Suppressor macrophage (primary cell): ENCODE measurements at regions not wholly inside any gene's neighbourhood (a gene's known extent, or its start where the extent isn't known, plus 50 kb on each side); places are given as distances from the start of the nearest gene placed in this dataset.

Experiments used
- DNase-seq, 4 experiments: peaks; one replicate each; pipeline ENCODE4 v3.0.0-alpha.2; 2020 to 2022

- no peak for DNase-seq
Observed at GRCh38 chr4:170777663-170778062, 687.9 kb upstream of the AADAT start.

GRCh38 chr4:170776983-170777382 is 687.2 kb upstream of the AADAT start:
- DNase-seq: peak in 1 of 4 experiments; percentile 1

- DNase-seq: no peak
Observed at GRCh38 chr4:170775851-170776250, 686.1 kb upstream of the AADAT start.

DNA sequence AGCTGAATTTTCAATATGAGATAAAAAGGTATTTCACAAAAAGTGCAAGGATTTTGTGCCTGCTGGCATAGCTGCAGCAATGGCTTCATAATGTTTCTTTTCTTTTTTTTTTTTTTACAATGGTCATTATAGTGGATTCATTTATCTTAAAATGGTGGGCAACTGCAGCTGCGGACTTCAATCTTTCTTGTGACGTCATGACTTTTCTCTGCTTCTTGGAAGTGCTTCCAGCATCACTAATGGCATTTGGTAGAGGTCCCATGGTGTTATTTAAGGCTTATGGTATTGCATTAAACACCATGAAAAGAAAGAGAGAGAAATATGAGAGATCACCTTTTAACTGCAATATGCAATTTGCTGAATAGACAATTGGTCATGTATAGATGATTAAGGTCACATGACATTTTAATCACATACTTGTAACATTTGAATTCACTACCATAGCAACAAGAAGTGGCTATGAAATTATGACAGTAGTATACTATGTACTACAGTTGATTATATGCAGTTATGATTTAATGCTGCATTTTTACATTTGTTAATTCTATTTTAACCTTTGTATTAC is 684.0 kb upstream of the AADAT start:
- DNase-seq: no peak

- no peak for DNase-seq
Observed at GRCh38 chr4:170772429-170772828, 682.7 kb upstream of the AADAT start.

- no peak for DNase-seq
Observed at GRCh38 chr4:170770664-170771063, 680.9 kb upstream of the AADAT start.

- no peak for DNase-seq
Observed at GRCh38 chr4:170769862-170770261, 680.1 kb upstream of the AADAT start.

DNA sequence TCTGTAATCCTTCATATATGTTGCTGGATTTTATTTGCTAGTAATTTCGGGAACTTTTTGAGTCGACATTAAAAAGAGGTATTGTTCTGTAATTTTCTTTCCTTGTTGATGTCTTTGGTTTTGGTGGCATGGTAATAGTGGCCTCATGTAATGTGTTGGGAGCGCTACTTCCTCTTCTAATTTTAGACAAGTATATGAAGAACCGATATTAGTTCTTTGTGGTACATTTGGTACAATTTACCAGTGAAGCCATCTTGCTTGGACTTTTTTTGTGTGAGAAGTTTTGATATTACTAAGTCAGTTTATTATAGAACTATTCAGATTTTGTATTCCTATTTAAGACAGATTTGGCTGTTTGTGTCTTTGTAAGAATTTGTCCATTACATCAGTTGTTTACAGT is 669.2 kb upstream of the AADAT start:
- no peak for DNase-seq

DNA sequence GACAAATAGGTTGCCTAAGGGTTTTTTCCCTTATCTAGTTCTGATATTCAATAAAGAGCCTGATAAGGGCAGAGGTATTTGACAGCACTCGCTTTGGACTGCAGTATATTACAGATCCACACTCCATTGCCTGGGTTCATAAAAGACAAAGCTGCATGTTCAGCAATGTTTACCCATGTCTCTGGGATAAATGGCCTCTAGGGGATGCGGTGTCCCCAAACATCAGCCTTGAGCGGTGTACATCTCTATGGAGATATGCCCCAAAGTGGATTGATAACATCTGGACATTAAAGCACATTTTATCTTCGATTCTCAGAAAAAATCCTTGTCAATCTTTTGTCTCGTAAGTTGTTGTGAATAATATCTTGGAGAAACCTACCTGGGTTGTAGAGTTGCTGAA is 660.8 kb upstream of the AADAT start:
- DNase-seq: no peak

DNA sequence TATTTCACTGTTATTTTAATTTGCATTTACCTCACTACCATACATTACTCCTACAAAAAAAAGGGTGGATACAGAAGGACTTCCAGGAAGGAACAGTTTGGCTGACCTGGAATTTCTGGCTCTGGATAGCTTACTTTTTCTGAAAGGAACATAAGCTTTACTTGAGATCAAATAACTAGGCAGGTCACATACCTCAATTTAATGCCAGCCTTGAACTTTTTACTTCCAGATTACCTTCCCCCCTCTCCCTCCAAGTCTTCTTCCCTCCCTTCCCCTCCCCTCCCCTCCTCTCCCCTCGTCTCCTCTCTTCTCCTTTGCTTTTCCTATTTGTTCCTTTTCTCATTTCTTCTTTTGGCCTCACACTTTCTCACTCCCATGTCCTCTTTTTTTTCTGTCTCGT is 659.2 kb upstream of the AADAT start:
- no peak for DNase-seq

- DNase-seq: no peak
Observed at GRCh38 chr4:170743633-170744032, 653.9 kb upstream of the AADAT start.

GRCh38 chr4:170741856-170742255 is 652.1 kb upstream of the AADAT start:
- no peak for DNase-seq

DNA sequence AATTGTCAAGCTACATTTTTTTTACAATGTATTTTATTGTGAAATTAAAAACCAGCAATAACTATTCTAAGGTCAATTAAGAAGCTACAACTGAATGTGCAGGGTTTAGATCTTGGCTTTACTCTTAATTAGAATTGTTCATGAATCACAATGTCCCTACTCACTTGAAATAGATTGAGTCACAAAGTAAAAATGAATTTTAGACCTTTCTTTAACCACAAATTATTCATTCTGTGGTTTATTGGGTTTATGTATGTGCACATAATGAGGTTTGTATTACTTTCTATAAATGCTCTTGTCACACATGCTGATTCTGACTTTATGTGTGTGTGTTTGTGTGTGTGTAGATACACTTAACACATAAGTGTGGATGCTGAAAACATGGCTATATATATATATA is 647.0 kb upstream of the AADAT start:
- no peak for DNase-seq

DNA sequence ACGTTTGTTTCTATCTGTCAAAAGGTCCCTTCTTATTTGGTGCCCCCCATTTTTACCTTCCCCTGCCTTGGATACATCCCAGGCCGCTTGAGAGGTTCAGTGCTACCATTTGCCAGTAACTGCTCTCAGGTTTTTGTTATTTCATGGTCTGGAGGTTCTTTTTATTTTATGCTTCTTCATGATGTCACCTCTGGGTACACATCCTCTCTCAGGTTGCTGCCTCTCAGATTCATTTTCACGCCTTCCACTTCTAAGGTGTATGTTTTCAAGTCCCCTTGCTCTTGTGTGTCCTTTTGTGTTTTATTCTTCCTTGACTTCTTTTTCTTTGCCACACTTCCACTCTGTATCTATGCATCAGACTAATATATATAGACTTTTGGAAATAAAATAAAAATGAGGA is 640.1 kb upstream of the AADAT start:
- DNase-seq: no peak

DNA sequence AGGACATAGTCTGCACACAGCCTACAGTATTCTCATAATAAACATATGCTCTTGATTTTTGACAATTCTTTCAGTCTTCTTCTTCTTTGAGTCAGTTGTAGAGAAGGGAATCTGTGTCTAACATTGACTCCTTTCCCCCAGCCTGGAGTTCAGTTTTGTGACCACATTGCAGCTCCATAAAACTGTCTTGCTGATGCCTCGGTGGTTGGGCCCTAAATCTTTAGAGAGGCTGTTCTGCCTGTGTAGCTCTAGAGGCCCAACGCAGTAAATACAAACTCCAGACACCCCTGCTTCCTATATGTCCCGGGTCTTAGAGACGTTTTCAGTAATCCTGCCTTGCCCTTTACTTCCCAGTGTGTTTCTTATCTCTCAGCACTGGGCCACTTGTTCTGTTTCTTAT is 639.5 kb upstream of the AADAT start:
- no peak for DNase-seq

- DNase-seq: no peak
Observed at GRCh38 chr4:170724191-170724590, 634.4 kb upstream of the AADAT start.

DNA sequence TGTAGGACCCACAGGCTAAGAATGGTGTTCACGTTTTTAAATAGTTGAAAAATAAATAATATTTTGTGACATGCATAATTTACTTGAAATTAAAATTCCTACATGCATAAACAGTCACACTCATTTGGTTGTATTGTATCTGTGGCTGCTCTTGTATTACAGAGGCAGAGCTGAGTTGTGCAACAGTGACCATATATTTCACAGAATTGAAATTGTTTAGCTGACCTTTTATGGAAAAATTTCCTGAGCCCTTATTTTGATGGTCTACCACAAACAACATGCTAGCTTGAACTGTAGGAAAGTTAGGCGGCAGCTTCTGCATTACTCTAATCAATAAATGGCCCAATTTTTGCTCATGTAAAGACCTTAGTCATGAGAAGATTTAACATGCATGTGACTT is 633.4 kb upstream of the AADAT start:
- DNase-seq: no peak

GRCh38 chr4:170721812-170722373 is 632.1 kb upstream of the AADAT start:
- no peak for DNase-seq

GRCh38 chr4:170716868-170717267 is 627.1 kb upstream of the AADAT start:
- DNase-seq: no peak

- DNase-seq: no peak
Observed at GRCh38 chr4:170705907-170706306, 616.2 kb upstream of the AADAT start.

- DNase-seq: no peak
Observed at GRCh38 chr4:170700064-170700463, 610.3 kb upstream of the AADAT start.

DNA sequence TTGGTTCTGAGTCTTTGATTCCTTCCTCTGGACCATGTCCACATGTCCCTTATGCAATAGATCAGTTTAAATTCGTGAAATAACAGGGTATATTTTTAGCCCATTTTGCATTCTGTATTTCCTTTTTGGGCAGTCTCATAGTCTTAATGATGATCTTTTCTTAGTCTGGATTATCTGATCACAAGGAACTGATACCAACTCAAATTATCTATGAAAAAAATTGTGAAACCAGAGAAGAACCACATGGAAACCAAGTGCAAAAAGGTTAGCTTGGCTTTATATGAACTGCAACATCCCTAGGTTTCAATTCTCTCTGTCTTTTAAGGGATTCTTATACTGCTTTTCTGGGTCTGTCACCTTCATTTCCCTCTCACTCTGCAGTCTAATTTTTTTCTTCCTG is 608.6 kb upstream of the AADAT start:
- no peak for DNase-seq

GRCh38 chr4:170697845-170698244 is 608.1 kb upstream of the AADAT start:
- no peak for DNase-seq

DNA sequence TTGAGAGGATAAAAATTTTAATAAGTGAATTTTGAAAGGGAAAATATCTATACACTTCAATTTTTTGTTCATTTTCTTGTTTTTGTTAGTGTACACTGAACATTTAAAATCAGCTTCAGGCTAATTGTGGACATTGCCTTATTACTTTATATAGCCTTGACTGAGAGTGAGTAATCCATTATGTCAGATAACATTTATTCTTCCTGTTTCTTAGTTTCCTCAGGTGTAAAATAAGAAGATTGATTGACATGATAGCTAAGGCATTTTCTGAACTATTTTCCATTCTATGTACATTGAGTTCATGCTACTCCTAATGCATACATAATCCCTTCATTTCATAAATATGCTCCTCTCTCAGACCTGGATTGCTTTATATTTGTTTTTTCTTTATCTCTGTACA is 607.3 kb upstream of the AADAT start:
- no peak for DNase-seq

DNA sequence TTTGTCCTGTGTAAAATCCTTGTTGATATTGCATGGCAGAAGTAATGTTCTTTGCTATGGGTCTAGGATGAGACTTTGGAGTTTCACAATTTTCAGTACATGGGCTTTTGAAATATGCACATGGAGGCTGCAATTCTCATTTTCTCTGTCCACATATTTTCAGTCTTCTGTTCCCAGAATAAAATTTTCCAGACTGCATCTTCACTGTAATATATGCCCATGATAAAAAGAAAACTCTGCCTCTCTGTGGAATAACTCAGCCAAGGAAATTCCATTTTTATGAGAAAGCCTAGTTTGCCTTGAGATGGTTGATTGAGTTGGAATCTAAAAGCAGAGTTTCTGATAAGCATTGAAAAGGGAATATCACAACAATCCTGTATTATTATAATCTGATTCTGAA is 601.4 kb upstream of the AADAT start:
- DNase-seq: no peak
